OCI-LY3 (cell line): ENCODE measurements at regions not wholly inside any gene's neighbourhood (a gene's known extent, or its start where the extent isn't known, plus 50 kb on each side); places are given as distances from the start of the nearest gene placed in this dataset.
"Not testable (repeated sequence)": the region's sequence is repeated elsewhere in the genome, so short reads cannot be mapped to it uniquely, and the experiment has no call there.

Experiments used
- H2AFZ ChIP-seq: fragments of 200-600, 300-600 bp; shearing (Covaris generic); 2 replicates; pipeline ENCODE4 v1.6.0; 2014; ENCODE audit warnings: antibody characterized with exemption, low read depth, low read length
- H3K27ac ChIP-seq: fragments of 200-600, 300-600 bp; sonication (generic); 2 replicates; pipeline ENCODE4 v1.5.1; 2014; ENCODE audit warnings: mild to moderate bottlenecking, low read length, moderate library complexity, mixed read lengths
- H3K27me3 ChIP-seq: fragments of 200-600, 300-600 bp; sonication (generic); 2 replicates; pipeline ENCODE4 v1.6.1; 2014; ENCODE audit warnings: low read depth, low read length, mixed read lengths
- H3K36me3 ChIP-seq: fragments of 200-600, 300-600 bp; sonication (generic); replicated peaks from 2 replicates; pipeline ENCODE3; 2014; ENCODE audit warnings: low read depth, low read length, mixed read lengths
- H3K4me1 ChIP-seq: fragments of 300-600, 200-600 bp; sonication (generic); 2 replicates; pipeline ENCODE4 v1.6.1; 2014; ENCODE audit warnings: low read length, mixed read lengths
- H3K4me2 ChIP-seq: fragments of 200-600, 300-600 bp; sonication (generic); 2 replicates; pipeline ENCODE4 v1.6.1; 2014; ENCODE audit warnings: low read length, mixed read lengths
- H3K4me3 ChIP-seq: fragments of 300-600, 200-600 bp; sonication (generic); 2 replicates; pipeline ENCODE4 v1.5.1; 2014; ENCODE audit warnings: antibody characterized with exemption, mild to moderate bottlenecking, low read length, moderate library complexity
- H3K79me2 ChIP-seq: fragments of 300-600, 200-600 bp; shearing (Covaris generic); 2 replicates; pipeline ENCODE4 v1.6.1; 2014; ENCODE audit warnings: mild to moderate bottlenecking, low read length, mixed read lengths
- H3K9ac ChIP-seq: fragments of 300-600, 200-600 bp; shearing (Covaris generic); 2 replicates; pipeline ENCODE4 v1.6.0; 2014; ENCODE audit warnings: mild to moderate bottlenecking, low read length, moderate library complexity
- H3K9me3 ChIP-seq: fragments of 200-600, 300-600 bp; shearing (Covaris generic); 2 replicates; pipeline ENCODE4 v1.6.1; 2014; ENCODE audit warnings: low read length, mixed read lengths; ENCODE audit not compliant: insufficient read depth
- H4K20me1 ChIP-seq: fragments of 200-600, 300-600 bp; sonication (generic); 2 replicates; pipeline ENCODE4 v1.6.1; 2016; ENCODE audit warnings: low read length, mixed read lengths; ENCODE audit not compliant: insufficient read depth
- EZH2phosphoT487 ChIP-seq: fragments of 200-600 bp; shearing (Covaris generic); IDR thresholded peaks from 2 replicates; pipeline ENCODE4 v1.6.1; 2018; ENCODE audit warnings: antibody characterized with exemption, mixed run types, low read depth
- TF ChIP-seq, protein P1 (sequence below): fragments of 200-600, 300-600 bp; sonication (generic); IDR thresholded peaks from 2 replicates; pipeline ENCODE4 v1.5.1; 2014; ENCODE audit warnings: antibody characterized with exemption, low read length, low read depth

DNA sequence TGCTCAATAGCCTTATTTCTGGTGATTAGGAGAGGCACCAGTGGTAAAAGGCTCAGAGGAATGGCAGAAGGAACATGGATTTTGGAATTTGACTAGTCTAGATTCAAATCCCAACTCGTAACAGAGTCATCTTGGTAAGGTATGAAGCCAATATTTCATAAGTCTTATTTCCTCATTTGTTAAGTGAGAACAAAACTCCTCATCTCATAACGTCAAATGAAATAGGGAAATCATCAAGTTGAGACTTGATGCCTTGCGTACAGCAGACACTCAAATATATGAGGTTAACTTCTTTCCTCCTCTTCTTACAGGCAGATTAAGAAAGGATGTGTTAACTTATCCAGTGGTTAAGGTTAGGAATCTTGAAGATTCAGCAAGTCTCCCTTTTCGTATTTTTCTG lies 189.2 kb downstream of the DLEU7 start:
- Histone ChIP-seq H3K79me2 (no peaks in the 10 kb centered on the region), H3K9me3 (no peaks in the 10 kb centered on the region), H3K36me3 (no peaks in the 10 kb centered on the region), H3K27me3 (0 out of 2 replicates have a peak, but pooled peaks cover 4% of the 10 kb centered on the region), H3K4me2 (no peak overlapping the region), H2AFZ (no peak overlapping the region), H3K9ac (no peak overlapping the region), H3K4me3 (no peak overlapping the region), H3K27ac (no peak overlapping the region), H4K20me1 (no peaks in the 10 kb centered on the region), H3K4me1 (peaks cover 13% of the 10 kb centered on the region)
- no peak for TF ChIP-seq EZH2phosphoT487
- TF ChIP-seq, protein P1, sequence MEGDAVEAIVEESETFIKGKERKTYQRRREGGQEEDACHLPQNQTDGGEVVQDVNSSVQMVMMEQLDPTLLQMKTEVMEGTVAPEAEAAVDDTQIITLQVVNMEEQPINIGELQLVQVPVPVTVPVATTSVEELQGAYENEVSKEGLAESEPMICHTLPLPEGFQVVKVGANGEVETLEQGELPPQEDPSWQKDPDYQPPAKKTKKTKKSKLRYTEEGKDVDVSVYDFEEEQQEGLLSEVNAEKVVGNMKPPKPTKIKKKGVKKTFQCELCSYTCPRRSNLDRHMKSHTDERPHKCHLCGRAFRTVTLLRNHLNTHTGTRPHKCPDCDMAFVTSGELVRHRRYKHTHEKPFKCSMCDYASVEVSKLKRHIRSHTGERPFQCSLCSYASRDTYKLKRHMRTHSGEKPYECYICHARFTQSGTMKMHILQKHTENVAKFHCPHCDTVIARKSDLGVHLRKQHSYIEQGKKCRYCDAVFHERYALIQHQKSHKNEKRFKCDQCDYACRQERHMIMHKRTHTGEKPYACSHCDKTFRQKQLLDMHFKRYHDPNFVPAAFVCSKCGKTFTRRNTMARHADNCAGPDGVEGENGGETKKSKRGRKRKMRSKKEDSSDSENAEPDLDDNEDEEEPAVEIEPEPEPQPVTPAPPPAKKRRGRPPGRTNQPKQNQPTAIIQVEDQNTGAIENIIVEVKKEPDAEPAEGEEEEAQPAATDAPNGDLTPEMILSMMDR, result no peak

DNA sequence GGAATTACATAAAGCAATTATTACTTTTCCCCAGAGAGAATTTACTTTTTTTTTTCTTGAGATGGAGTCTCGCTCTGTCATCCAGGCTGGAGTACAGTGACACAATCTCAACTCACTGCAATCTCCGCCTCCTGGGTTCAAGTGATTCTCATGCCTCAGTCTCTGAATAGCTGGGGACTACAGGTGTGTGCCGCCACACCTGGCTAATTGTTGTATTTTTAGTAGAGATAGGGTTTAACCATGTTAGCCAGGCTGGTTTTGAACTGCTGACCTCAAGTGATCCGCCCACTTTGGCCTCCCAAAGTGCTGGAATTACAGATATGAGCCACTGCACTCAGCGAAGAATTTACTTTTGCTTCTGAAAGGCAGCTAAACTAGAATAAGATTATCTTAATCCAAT lies 181.6 kb downstream of the DLEU7 start:
- H3K4me2 ChIP-seq, H3K36me3 ChIP-seq, H3K4me3 ChIP-seq, H2AFZ ChIP-seq, H3K9me3 ChIP-seq, H3K27me3 ChIP-seq, H3K27ac ChIP-seq, H3K4me1 ChIP-seq, H3K79me2 ChIP-seq, H3K9ac ChIP-seq, H4K20me1 ChIP-seq: not testable (repeated sequence)

DNA sequence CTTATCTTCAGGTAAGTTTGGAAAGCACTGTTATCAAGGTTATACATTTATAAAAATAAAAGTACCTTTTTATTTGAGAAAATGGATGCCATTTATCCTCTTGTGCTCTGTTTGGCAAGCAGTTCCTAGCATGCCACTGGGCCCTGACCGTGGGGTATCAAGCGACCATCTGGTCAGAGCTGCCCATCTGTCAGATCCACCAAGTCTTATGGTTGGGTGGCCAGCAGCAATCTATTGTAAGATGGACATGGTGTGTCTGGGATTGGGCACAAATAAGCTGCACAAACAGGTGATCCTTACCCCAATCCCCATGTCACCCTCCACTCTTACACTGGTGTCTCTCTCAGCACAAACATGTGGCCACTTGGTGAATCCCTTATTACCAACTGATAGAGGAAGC lies 178.5 kb downstream of the DLEU7 start:
- Histone ChIP-seq H3K9me3 (peaks cover 9% of the 10 kb centered on the region), H3K4me2 (no peak overlapping the region), H2AFZ (no peak overlapping the region), H3K27ac (no peak overlapping the region), H3K27me3 (no peaks in the 10 kb centered on the region), H3K9ac (no peak overlapping the region), H3K79me2 (no peaks in the 10 kb centered on the region), H3K4me3 (no peak overlapping the region), H3K4me1 (no peaks in the 10 kb centered on the region), H4K20me1 (no peaks in the 10 kb centered on the region), H3K36me3 (no peaks in the 10 kb centered on the region)
- TF ChIP-seq, protein P1, result no peak
- no peak for TF ChIP-seq EZH2phosphoT487

DNA sequence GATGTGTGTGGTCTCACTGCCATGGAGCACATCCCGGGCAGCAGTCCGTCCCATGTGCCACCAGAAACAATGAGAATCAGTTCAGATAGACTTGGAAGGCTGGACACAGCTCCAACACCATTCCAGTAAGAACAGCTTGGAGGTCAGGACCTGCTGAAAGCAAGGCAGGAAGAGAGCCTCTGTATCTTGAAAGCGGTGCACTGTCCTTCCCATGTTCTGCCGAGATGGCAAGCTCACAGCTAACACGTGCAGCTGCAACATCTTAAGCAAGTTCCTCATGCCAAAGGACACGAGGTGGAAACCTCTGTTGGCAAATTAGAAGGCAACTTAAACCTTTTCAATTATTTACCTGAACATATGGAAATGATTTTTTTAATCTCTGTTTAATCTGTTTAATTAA lies 175.4 kb downstream of the DLEU7 start:
- TF ChIP-seq, protein P1, result no peak
- TF ChIP-seq EZH2phosphoT487, result no peak
- H3K4me1 ChIP-seq, result no peaks in the 10 kb centered on the region
- H3K9ac ChIP-seq, result no peak overlapping the region
- H3K4me3 ChIP-seq, result no peak overlapping the region
- H3K9me3 ChIP-seq, result peaks cover 9% of the 10 kb centered on the region
- H3K79me2 ChIP-seq, result no peaks in the 10 kb centered on the region
- no peak overlapping the region for H3K27ac ChIP-seq
- no peaks in the 10 kb centered on the region for H3K36me3 ChIP-seq
- no peak overlapping the region for H3K4me2 ChIP-seq
- H3K27me3 ChIP-seq, result no peaks in the 10 kb centered on the region
- no peak overlapping the region for H2AFZ ChIP-seq
- no peaks in the 10 kb centered on the region for H4K20me1 ChIP-seq
